Neural cell (in vitro differentiated cells): ENCODE measurements at regions not wholly inside any gene's neighbourhood (a gene's known extent, or its start where the extent isn't known, plus 50 kb on each side); places are given as distances from the start of the nearest gene placed in this dataset.

Source experiments
- CTCF ChIP-seq: fragments of 450-650 bp; IDR thresholded peaks from 2 replicates; pipeline ENCODE4 v1.5.1; 2014; ENCODE audit warnings: antibody characterized with exemption, mild to moderate bottlenecking, moderate library complexity; ENCODE audit not compliant: poor library complexity, severe bottlenecking
- EP300 ChIP-seq: fragments of 450-650 bp; conservative IDR thresholded peaks from 2 replicates; pipeline ENCODE4 v1.6.1; 2014; ENCODE audit warnings: antibody characterized with exemption, mild to moderate bottlenecking, moderate library complexity; ENCODE audit not compliant: poor library complexity, severe bottlenecking

- TF ChIP-seq CTCF (no peak), EP300 (no peak)
Measured at GRCh38 chr4:31009926-31010325, 289.8 kb downstream of the PCDH7 start.
